T1000 (cell line): ENCODE measurements at regions not wholly inside any gene's neighbourhood (a gene's known extent, or its start where the extent isn't known, plus 50 kb on each side); places are given as distances from the start of the nearest gene placed in this dataset.
"Not testable (repeated sequence)": the region's sequence is repeated elsewhere in the genome, so short reads cannot be mapped to it uniquely, and the experiment has no call there.

Experiments used
- DNase-seq: peaks from one replicate; lab custom pipeline; 2025; ENCODE audit warnings: mixed read lengths; lab: John Stamatoyannopoulos, UW

DNA sequence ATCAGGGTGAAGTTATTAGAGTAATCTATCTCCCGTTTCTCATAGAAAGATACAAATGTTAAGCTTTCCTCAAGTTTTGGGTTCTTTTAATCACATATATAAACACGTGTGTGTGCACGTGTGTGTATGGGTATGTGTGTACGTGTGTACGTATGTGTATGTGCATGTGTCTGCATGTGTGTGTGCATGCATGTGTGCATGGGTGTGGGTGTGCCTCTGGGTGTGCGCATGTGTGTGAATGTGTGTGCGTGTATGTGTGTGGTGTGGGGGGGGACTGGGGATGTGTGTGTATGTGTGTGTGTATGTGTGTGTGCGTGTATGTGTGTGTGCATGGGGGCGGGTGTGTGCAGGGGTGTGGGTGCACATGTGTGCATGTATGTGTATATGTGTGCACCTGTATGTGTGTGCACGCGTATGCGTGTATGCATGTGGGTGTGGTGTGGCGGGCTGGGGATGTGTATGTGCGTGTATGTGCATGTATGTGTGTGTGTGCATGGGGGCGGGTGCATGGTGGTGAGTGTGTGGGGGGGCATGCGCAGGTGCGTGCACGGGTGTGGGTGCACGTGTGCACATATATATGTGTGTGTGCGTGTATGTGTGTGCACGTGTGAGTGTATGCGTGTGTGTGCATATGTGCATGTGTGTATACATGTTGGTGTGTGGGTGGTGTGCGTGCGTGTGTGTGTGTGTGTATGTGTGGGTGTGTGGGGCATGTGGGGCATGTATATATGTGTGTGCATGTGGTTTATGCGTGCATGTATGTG, 304.0 kb downstream of the MBD2 start:
- DNase-seq, result no peak

GRCh38 chr18:53918091-53918490, 306.4 kb downstream of the MBD2 start:
- no peak for DNase-seq

- DNase-seq, result no peak
Observed at GRCh38 chr18:53911200-53911599, 313.3 kb downstream of the MBD2 start.

DNA sequence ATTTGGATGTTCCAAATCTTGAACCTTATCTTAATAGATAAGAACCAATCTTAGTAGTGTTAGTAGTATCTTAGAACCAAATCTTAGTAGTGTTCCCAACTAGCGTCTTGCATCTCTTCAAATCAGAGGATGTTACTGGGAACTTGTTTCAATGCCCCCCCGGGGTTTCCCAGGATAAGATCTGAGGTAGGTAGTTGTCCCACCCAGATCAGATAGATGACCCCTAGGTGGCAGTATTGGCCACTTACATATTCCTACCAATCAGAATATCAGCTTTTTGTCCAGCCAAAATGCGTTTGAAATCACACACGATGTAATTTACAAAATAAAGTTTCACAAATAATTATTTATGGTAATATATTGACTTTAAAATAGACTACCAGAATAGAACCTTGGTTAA, 314.8 kb downstream of the MBD2 start:
- no peak for DNase-seq

DNA sequence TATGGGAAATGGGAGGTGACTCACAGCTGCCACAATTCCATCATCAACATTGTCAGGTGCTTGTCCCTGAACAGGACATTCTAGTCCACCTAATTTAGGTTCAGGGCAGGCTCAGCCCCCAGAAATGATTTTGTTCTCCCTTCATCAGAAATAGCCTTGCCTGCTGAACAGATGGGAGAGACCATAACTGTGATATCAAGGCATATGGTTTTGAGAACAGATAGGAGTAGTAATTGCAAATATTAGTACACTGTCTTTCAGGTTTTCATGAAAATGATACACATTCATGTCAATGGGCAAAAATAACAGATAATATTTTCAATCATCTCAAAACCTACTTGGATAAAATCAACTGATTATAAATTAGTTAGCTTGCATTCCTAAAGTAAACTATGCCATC, 316.5 kb downstream of the MBD2 start:
- DNase-seq, result no peak

GRCh38 chr18:53906681-53907080, 317.8 kb downstream of the MBD2 start:
- DNase-seq, result no peak

GRCh38 chr18:53894675-53895442, 329.6 kb downstream of the MBD2 start:
- DNase-seq, result no peak

GRCh38 chr18:53887447-53887846, 337.0 kb downstream of the MBD2 start:
- no peak for DNase-seq

DNA sequence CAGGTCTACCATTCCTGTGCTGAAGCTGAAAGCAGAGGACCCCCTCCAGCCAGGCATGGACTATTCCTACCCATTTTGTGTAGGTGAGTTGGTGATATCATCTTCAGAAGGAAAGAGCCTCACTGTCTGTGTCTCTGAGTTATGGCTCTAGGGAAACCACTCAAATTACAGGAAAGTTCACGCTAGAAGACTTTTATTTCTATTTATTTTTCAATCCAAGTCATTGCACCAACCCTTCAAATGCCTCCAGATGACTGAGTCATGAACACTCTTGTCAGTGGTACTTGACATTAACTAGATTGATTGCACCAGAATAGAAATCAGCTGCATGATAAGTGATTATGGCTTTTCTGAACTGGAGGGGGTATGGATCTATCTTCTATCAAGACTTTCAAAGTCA, 338.4 kb downstream of the MBD2 start:
- no peak for DNase-seq

GRCh38 chr18:53883771-53884170, 340.7 kb downstream of the MBD2 start:
- DNase-seq, result no peak

GRCh38 chr18:53874103-53874502, 350.4 kb downstream of the MBD2 start:
- DNase-seq, result no peak

GRCh38 chr18:53864770-53865169, 359.7 kb downstream of the MBD2 start:
- DNase-seq, result no peak

DNA sequence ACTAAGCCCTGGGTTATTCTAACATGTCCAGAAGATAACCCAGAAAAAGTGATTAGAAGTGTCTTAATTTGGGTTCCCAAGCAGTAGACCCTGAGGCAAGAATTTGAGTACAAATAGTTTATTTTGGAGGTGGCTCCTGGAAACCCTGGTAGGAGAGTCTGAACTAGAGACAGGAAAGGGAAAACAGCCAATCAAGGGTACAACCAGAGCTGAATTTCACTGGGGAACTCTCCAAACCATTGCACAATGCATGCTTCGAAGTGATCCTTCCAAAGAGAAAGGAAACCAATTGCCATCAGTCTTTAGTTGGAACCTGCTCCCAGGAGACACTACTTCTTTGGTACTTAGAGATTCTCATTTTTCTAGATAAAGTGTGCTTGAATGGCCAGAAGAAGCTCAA, 361.5 kb downstream of the MBD2 start:
- no peak for DNase-seq

DNA sequence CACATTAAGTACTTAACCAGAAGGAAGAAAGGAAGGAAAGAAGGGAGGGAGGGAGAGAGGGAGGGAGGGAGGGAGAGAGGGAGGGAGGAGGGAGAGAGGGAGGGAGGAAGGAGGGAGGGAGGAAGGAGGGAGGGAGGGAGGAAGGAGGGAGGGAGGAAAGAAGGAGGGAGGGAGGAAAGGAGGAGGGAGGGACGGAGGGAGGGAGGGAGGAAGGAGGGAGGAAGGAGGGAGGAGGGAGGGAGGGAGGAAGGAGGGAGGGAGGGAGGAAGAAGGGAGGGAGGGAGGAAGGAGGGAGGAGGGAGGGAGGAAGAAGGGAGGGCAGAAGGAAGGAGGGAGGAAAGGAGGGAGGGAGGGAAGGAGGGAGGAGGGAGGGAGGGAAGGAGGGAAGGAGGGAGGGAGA, 363.3 kb downstream of the MBD2 start:
- DNase-seq, result no peak

- no peak for DNase-seq
Observed at GRCh38 chr18:53859764-53860163, 364.7 kb downstream of the MBD2 start.

DNA sequence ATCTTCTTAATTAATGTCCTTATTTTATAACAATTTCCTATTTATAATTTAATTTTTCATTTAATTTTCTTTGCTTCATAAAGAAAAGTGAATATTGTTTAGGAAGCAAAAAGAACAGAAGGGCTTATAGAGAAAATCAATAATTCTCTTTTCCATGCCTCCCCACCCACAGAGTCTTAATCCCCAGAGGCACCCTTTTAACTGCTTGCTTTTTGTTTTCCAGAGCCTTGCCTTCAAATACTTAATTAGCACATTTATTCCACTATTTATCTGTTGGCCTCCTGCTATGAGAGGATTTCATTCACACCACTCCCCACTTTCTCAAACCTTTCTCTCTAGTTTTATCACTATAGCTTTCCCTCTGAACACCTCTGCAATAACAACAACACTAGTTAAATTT, 373.6 kb downstream of the MBD2 start:
- no peak for DNase-seq

DNA sequence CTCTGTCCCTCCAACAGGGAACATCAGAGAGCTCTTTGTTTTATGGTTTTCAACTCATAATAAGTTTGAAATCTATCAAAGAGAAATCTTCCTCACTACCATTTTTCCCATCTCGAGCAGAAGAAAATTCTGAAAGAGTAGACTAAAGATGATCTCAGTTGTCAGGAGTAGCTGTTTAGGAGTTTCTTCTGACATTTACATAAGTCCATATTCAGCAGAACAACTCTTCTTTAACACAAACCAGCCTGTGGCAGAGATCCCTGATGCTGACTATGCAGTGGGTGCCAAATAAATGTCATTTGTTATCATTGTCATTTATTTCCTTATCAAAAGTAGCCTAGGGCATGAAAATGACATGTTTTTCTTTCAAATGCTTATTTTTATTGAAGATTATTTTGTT, 380.7 kb downstream of the MBD2 start:
- DNase-seq, result no peak

DNA sequence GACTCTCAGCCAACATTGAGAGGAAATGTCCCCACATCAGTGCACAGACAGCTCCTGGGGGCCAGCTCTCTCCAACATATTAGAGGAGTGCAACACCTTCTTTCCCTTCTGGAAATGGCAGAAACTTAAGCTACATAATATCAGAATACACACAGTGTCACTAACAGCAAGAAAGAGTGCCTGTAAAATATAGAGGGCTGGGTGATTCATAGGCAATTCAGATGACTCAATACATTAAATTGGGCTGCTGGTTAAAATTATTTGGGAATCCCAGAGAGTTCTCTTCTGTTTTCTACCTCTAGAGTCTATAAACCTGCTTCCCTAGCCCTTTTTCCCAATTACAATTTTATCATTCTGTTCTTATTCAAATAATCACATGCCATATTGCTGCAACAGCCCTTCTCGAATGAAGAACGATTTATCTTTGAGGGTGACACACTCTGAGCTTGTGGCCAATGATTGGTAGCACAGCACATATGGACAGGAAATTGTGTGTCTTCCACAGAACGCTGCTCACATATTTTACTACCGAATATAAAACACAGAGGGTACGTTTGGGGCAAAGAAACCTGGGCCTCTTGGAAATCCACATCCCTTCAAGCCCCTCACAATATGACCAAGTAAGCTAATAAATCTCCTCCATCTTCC, 381.2 kb downstream of the MBD2 start:
- no peak for DNase-seq

GRCh38 chr18:53838746-53839145, 385.7 kb downstream of the MBD2 start:
- no peak for DNase-seq

GRCh38 chr18:53821141-53821540, 403.3 kb downstream of the MBD2 start:
- DNase-seq, result not testable (repeated sequence)

DNA sequence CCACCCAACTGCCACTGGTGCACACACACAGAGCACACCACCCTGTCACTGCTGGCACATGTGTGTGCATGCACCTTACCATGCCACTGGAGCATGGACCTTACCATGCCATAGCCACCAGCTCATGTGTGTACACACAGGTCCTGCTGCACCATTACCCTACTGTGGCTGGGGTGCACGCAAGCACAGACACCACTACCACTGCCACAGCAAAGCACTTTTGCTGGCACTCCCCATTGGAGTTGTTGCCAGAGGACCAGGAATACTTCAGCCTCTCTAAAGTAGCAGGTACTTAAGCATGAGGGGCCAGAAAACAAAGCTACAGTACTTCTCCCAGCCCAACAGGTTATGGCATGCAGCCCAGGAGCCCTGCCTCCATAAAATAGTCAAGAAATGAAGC, 404.8 kb downstream of the MBD2 start:
- DNase-seq, result no peak

DNA sequence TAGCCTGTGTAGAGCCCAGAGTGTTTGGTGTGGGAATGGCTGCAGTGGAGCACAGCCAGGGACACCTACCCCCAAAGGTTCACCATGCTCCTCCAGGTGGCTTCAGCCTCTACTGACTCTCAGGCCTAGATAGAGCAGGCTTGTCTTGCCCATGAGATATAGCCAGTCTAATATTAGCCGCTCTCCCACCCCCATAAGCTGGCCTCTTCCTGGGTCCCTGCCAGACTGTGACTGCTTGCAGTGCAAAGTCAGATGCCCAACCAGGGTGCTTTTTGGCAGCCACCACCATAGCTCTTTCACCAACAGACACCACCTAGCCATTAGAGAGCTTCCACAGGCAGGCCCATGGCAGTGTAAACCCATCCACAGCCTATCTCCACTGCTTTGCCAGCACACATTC, 405.3 kb downstream of the MBD2 start:
- DNase-seq, result no peak
